HG02938 (cell line): ENCODE measurements at regions not wholly inside any gene's neighbourhood (a gene's known extent, or its start where the extent isn't known, plus 50 kb on each side); places are given as distances from the start of the nearest gene placed in this dataset.

Experiments
- ATAC-seq: cut with Tn5 transposase; IDR thresholded peaks from one replicate; pipeline ENCODE4 v1.9.1; 2021; ENCODE audit warnings: mild to moderate bottlenecking, moderate library complexity; ENCODE audit not compliant: unreplicated experiment

DNA sequence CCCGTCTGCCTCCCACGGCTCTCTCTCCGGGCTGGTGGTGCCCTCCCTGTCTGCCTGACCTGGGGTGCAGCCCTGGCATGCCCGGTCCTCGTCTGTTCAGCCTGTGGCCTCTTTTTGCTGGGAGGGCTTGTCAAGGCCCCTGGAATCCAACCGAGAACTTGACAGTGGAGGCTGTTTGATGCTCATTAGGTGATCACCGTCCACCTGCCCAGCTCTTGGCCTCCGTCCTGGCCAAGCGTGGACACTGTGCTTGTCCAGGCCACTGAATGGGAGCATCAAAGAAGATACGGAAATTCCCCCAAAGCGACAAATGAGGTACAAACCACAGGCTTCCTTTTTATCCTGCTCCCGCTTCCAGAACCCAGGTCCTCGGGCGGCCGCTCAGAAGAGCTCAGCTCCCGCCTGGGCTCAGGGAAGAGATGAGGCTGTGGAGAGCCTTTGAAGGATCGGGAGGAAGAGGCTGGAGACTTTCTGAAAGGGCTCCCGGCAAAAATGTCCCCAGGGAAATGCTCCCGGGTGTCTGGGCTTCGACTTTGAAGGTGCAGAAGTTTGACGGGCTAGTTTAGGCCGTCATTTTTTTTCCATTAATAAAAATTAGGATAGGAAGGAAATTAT, 1273.9 kb downstream of the BRD1 start:
- ATAC-seq = no peak

DNA sequence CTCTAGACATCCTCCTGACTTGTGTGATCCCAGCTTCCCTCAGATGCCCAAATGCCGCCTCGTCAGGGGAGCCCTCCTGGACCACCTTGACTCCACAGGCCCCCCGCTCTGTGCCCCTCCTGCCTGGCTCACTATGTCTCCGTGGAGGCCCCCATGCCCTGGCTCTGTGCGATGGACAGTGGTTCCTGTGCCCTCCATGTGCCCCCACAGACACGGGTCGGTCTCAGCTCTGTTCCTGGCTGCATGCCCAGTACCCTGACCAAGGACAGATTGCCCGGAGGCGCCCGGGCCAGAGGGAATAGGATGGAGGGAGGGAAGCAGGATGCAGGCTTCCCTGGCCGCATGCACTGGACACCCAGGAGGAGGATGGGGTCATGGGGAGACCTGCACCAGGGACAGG, 1274.6 kb downstream of the BRD1 start:
- no peak for ATAC-seq

DNA sequence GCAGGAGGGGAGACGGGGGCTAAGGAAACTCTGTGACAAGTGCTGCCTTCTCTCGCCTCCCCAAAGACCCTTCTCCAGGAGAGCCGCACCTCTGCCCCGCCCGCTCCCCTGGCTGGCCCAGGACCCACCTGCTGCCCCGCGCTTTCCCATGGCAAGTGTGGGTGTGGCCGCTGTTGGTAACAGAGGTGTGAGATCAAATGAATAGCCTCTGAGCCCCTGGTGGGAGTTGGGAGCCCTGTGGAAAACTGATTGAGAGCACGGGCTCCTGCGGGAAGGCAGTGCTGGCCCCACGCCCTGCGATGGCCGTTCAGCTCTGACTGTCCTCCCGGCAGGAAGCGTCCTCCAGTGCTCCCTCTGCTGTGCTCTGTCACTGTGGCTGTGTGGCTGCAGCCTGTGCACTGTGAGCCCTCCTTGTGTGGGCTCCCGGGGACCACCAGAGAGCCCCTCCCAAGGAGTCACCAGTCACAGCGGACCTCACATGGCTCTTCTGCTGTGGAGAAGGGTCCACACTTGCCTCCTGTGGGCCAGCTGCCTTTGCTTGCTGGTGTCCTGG, 1275.9 kb downstream of the BRD1 start:
- no peak for ATAC-seq

DNA sequence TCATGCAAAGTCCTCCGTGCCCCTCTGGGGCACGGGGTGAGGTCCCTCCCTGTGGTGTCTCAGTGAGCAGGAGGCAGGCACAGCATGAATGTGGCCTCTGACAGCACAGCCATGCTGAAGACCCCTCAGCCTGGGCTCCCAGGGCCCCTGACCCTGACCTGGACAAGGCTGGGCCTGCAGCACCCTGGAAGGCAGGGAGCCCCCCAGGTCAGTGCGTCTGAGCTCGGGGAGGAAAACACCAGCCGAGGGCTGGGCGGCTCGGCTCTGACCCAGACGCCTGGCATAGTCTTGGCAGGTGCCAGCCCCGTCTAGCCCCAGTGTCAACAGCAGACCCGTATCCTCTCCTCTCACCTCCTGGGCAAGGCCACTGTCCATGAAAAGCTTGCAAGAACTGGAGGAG, 1276.6 kb downstream of the BRD1 start:
- ATAC-seq = no peak

DNA sequence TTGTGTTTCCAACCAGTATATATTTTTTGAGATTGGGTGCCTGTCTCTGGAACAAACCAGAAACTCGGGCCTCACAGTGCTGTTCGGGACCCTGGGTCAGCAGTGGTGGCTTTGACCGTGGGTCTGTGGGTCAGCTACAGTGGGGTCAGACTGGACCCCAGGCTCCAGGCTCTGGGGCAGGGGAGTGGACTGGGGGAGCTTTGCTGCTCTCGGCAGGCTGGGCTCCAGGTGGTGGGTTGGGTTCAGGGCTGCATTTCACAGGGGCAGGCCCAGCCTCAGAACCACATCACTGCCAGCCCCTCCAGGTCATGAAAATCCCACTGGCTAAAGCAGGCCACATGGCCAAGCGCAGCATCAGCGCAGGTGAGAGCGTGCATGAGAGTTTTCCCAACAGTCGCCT, 1279.3 kb downstream of the BRD1 start:
- no peak for ATAC-seq

DNA sequence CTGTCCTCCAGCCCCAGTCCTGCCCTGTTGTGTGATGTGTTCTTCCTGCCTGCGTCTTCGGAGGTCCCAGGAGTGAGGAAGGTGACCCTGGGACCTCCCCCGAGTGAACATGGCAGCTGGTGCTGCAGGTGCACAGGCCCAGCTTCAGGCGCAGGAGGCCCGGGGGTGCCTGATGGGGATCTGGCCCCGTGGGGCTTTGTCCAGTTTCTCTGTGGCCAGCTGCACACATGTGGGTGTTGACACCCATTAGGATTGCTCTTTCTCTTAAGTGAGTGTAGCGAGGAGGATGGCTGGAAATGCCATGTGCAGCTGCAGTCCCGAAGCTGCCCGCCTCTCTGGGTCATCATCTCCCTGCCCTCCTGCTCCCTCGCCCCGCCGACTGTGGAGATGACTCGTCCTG, 1279.7 kb downstream of the BRD1 start:
- no peak for ATAC-seq

DNA sequence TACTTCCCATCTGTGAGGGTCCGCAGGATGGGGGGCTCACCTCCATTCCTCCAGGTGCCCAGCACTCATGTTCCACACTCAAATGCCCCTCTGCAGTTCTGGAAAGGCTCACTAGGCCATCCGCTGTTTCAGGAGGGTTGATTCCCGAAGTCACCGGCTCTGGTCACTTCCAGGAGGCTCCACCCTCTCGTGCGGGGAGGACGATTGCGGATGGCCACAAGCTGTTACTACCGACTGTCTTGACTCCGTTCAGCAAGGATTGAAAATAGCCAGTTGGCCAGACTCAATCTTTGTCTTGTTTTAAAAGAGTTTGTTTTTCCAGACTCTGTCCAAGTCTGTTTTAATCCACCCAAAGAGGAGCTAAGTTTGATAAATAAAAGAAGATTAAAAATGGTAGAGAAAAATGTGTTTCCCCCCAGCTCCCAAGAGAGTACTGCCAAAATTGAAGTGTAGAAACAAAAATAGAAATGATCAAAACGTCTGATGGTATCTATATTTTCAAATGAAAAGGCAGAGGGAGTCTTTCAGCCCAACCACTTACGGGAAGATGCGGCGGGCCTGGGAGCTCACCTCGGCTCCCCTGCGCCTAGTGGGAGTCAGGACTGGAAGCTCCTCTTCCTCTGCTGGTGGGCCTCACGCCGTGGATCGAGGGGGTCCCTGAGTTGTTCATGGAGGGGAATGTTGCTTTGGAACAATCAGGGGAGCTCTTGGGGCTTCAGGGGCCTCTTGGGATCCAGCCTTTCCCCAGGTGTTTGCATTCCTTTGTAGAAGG, 1280.8 kb downstream of the BRD1 start:
- no peak for ATAC-seq

DNA sequence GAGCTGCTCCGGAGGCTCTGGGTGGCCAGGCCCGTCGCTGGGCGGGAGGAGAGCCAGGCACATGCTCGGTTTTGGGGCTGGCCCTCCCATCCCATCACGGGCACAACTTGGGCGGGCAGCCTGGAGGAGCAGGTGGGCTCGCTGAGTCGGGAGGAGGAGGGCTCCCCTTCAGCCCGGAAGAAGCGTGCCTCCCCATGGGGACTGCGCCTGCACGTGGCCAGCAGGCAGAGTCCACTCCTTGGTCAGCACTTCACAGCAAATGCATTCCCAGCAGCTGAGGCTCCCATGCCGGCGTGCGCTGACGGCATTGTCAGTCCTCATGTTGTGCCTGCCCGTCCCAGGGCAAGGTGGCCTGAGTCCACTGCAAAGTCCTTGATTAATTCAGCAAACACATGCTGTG, 1281.7 kb downstream of the BRD1 start:
- no peak for ATAC-seq

DNA sequence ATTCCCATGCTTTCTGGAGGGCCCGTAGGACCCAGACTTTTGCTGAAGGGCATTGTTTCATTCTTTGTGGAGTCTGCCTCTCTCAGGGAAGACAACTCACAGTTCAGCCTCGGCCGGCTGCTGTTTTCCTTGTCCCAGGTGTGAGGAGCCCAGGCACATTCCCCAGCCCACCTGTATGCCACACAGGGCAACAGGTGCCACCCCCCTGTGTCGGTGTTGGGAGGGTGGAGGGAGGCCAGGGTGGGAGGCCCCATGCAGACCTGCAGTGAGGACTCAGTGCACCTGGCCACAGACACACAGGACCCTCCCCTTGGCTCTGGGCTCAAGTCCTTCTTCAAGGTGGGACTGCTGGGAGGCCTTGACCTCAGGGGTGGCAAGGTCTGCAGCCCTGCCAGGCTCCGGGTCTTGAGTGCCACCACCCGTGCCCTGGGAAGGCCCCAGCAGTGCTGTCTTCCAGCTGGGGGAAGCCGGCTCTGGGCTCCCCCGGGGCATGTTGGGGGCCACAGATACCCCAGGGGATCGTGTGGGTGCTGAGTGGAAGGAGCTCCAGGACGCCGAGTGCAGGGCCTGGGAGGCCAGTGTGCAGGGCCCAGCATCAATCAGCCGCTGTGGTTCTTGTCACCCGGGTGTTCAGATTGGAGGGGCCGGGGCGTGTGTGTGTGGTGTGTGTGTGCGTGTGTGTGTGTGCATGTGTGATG, 1286.1 kb downstream of the BRD1 start:
- no peak for ATAC-seq

DNA sequence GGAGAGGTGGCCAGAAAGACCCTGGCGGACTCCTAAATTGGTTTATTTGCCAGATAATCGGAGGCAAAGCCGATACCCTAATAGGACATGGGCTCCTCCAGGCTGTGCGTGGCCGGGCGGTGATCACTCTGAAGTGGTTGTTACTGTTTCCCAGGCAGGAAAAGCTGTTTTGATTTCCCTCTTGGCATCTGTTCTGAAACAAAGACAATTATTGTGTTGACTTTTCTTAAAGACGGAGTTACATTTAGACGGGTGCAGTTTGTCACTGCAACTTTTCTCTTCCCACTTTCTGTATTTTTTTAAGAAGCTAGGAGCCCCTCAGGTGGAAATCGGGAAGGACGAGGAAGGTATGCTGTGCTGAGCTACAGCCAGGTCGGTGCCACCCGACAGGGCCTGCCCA, 1288.4 kb downstream of the BRD1 start:
- no peak for ATAC-seq

DNA sequence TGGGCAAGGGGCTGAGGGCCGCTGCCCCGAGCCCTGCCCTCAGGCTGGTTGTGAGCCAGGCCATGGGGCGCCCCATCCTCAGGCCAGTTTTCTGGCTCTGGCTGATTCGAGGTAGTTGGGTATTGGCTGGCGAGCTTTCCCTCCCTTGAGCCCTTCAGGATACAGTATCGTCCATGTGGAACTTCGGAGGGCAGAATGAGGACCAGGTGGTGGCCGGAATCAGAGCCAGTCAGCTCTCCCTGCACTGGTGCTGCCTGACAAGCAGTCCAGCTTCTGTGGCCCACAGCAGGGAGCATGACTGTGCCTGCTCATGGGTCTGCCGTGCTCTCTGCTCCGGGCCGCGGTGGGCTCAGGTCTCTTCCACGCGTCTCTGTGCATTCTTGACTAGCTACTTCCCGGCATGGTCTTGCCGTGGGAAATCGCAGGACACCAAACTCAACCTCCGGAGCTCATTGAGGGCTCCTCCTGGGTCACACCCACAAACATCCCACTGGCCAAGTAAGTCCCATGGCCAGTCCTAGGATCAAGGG, 1289.3 kb downstream of the BRD1 start:
- no peak for ATAC-seq

DNA sequence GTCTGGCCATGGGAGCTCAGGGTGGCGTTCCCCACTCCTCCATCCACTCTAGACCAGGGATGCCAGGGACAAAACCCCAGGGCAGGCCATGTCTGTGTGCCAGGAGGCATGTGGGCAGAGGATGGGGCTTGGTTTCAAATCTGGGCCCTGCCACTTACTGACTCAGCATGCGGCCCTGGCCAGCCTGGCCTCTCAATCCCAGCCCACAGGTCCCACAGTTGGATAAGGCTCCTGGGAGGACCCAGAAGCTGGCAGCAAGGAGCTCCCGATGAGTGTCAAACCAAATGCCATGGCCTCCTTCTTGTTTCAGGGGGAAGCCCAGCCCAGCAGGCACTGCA, 1290.4 kb downstream of the BRD1 start:
- ATAC-seq = no peak

DNA sequence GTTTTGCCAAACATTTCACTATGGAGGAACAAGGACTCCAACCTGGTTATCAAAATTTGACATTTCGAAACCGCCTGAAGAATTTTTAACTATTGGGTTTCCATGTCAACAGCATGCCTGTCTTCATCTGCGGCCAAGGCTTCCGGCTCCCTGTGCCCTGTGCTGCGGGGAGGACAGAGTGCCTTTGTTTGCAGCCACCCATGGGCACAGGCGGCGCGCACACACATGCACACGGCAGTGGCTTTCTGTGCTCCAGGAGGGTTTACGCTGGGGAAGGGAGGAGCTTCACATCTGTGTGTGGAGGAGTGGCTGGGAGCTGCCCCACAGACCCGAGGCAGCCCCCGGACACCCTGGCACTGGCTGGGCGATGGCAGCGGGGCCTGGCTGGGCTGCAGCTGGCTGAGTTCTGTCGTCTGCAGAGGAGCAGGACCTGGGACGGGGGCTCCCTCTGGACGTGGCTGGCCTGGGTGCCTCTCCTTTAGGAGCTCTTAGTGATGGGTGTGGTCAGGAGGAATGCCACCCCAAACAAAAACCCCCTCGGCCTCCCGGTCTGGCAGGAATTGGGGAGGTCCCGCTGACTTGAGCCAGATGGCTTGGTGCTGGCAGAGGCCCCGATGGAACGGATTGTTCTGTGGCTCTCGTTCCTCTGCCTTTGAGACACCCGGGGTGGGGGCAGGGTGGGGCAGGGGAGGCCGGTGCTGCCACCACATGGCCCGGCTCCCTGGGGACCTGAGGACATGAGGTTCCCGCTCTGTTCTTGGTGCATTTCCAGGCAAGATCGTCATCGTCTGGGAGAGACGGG, 1290.9 kb downstream of the BRD1 start:
- no peak for ATAC-seq

DNA sequence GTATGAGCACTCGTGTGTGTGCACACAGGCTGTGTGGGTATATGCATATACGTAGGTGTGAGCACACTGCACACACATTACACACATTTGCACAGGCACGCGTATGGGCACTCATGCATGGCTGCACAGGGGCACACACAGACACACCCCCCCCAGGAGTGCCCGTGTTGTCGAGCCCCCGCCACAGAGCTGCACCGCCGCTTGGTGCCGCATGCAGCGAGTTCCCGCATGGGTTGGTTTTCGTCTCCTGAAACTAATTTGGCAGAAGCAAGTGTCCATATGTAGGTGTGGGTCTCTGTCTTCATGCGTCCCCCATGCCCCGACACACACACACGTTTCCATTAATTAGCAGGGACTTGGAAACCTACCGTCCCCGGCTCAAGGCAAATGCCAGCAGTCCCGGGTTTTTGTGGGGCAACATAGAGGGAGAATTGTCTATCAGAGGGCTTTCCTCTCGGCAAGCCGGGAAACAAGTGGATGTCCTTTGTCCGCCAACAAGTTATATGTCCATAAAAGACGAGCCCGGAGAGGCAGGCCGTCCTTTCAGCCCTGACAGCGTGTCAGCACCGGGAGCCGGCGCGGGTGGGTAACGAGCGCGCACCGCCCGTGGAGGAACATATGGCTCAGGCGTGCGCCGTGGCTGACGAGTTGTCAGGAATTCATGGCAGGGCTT, 1291.7 kb downstream of the BRD1 start:
- ATAC-seq = no peak

DNA sequence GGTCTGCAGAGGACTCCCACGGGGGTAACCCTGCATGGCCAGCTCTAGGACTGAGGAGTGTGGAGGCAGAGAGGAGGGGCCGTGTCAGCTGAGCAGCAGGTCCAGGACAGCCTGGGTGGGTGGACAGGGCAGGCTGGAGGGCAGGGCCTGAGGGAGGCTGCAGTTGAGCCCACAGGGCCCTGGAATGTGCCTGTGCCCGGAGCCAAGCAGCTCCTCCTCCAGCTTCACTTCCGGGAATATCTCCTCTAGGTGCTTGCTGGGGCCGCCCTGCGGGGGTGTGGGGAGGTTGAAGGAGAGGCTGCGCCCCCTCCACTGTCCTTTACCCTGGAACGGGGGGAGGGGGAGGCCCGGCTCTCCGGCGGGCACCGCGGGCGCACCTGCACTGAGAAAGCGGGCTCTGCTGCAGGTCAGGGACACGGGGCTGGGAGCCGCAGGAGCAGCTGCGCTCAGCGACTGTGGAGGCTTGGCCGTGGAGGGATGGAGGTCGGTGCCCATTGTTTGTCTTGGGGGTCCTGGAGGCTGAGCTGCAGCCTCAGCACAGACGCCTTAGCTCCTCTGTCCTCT, 1293.2 kb downstream of the BRD1 start:
- no peak for ATAC-seq

DNA sequence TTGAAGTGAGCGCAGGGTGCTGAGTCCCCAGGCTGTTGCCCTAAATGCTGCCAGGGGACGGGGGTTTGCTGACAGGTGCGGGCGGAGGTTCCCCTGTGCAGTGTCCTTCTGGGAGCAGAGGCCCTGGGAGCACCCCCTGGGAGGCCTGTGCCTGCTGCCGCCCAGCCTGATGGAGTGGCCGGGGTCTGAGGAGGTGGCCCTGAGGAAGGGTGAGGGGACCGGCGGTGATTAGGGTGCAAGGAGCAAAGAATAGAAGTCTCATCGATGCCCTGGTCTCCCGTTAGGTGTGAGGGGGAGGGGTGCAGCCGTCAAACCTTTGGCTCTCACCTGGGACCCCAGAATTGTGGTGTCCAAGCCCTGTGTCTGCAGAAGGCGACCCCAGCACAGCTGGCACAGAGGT, 1294.7 kb downstream of the BRD1 start:
- no peak for ATAC-seq

DNA sequence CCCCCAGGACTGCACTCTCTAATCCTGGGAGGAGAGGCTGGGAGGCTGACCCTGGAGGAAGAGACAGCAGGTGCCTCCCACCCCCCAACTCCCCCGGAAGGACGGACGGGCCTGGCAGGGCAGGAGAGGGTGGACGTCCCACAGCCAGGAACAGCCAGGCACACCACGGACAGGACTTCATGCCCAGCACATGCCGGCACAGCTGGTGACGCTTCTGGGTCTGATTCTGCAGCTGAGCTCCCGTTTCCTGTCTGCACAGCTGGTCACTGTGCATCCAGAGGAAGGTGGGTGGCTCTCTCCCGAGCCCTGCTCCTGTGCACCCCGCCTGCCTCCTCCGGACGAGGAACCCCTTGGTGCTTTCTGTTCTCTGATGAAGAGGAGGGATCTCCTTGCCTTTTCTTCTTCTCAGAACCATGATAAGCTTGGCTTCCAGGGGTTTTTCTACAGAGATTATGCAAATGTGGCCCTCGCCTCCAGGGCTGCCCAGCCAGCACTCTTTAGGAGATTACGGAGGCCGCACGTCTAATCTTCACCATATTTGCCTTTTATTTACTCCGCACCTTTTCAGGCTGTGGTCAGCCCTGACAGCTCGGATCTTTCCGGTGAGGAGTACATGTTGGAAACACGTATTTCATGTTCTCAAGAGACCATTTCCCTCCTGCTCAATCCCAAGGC, 1295.8 kb downstream of the BRD1 start:
- no peak for ATAC-seq

DNA sequence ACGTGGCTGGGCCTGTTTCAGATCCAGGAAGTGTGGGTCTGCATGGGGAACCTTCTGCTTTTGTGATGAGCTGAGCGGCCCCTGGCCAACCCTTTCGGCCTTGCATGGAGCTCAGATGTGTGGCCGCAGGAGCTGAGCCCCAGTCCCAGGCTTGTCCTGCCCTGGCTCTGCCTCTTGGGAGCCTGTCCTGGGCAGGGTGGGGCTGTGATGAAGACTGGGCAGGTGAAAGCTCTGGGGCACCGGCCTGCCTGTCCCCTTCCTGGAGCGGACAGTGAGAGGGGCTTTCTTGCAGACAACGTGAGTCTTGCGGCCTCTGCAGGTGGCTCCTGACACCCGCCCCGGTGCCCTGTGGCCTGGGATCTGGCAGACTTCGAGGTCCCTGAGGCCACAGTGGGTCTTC, 1296.6 kb downstream of the BRD1 start:
- ATAC-seq = no peak

DNA sequence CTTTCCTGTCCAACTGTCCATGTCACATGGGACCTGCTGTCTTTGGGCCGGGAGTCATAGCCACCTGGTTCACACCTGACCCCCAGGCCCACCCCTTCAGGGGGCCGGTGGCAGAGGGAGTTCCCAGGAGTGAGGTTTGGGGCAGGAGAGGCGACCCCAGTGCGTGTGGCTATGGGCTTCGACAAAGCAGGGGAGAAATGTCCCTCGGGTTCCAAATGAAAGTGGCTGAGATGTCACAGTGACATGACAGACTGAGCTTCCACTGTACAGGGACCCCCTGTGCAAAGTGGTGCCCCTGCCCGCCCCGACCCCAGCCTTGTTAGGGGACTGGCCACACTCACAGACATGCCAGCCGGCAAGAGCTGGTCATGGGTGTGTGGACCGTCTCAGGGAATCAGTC, 1297.0 kb downstream of the BRD1 start:
- ATAC-seq = no peak
